GM12875 (cell line): ENCODE measurements at regions not wholly inside any gene's neighbourhood (a gene's known extent, or its start where the extent isn't known, plus 50 kb on each side); places are given as distances from the start of the nearest gene placed in this dataset.
"Not testable (repeated sequence)": the region's sequence is repeated elsewhere in the genome, so short reads cannot be mapped to it uniquely, and the experiment has no call there.

Source experiments
- H3K4me3 ChIP-seq: one replicate; pipeline ENCODE4 v1.5.1; 2011; ENCODE audit warnings: low read depth, low read length, control low read depth
- TF ChIP-seq, protein P1 (sequence below): IDR thresholded peaks from 2 replicates; pipeline ENCODE4 v1.5.1; 2011; ENCODE audit warnings: low read depth, mild to moderate bottlenecking, control low read depth, inconsistent platforms, low read length, moderate library complexity, borderline replicate concordance; ENCODE audit not compliant: insufficient read depth

GRCh38 chr6:98054453-98054852, 771.4 kb upstream of the MMS22L start:
- TF ChIP-seq, protein P1, sequence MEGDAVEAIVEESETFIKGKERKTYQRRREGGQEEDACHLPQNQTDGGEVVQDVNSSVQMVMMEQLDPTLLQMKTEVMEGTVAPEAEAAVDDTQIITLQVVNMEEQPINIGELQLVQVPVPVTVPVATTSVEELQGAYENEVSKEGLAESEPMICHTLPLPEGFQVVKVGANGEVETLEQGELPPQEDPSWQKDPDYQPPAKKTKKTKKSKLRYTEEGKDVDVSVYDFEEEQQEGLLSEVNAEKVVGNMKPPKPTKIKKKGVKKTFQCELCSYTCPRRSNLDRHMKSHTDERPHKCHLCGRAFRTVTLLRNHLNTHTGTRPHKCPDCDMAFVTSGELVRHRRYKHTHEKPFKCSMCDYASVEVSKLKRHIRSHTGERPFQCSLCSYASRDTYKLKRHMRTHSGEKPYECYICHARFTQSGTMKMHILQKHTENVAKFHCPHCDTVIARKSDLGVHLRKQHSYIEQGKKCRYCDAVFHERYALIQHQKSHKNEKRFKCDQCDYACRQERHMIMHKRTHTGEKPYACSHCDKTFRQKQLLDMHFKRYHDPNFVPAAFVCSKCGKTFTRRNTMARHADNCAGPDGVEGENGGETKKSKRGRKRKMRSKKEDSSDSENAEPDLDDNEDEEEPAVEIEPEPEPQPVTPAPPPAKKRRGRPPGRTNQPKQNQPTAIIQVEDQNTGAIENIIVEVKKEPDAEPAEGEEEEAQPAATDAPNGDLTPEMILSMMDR = no peak
- H3K4me3 ChIP-seq = no peak overlapping the region

DNA sequence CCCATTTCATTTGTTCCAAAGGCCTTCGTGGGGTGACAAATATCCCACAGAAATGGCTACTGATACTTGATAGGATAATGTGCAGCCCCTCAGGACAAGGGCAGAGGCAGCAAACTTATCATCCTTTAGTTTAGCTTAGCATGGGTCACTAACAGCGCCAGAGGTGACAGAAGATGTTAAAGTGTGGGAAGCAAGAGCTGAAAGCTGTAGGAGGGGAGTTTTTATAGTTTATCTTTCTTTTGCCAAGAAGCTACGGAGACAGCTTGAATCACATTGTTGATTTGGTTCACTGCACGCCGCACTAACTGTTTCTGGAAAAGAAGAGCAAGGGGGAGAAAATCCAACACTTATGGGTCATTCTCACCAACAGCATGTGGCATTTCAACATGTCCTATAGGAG, 773.9 kb upstream of the MMS22L start:
- TF ChIP-seq, protein P1 = no peak
- no peak overlapping the region for H3K4me3 ChIP-seq

DNA sequence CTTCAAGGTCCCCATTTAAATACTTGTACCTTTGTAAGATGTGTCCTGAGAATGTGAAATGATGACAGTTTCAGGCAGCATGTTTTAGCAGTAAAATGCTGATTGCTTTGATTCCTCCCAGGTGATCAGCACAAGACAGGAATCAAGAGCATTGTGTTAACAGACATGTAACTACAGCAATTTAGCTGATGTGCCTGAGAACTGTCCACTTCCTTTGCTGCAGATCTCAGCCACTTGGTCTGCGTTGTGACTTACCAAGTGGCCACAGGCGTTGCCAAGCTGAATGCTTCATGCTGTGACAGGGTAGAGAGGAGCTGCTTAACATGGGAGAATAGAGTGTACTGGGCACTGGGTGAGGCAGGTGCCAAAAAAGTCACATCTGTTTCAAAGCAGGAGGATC, 767.0 kb upstream of the POU3F2 start:
- TF ChIP-seq, protein P1 = no peak
- H3K4me3 ChIP-seq = no peak overlapping the region

DNA sequence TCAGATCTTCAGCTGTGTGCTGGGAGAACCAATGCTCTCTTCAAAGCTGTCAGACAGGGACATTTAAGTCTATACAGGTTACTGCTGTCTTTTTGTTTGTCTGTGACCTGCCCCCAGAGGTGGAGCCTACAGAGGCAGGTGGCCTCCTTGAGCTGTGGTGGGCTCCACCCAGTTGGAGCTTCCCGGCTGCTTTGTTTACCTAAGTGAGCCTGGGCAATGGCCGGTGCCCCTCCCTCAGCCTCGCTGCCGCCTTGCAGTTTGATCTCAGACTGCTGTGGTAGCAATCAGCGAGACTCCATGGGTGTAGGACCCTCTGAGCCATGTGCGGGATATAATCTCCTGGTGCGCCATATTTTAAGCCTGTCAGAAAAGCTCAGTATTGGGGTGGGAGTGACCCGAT, 745.8 kb upstream of the POU3F2 start:
- not testable (repeated sequence) for H3K4me3 ChIP-seq

DNA sequence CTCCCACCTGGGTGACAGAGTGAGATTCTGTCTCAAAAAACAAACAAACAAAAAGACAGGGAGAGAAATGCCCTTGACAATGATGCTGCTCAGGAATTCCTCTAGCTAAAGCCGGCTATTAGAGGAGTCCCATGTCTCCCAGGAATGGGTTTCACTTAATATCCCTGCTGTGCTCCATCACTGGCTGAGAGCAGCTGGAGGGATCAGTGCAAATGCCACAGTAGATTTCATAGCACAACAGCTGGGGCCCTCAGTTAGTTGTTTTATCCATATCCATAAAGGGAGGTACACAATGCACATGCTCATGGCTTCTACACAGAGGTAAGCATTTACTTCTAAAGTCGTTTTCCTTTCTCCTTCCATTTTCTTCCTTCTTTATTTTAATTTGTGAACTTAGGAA, 742.0 kb upstream of the POU3F2 start:
- no peak overlapping the region for H3K4me3 ChIP-seq
- TF ChIP-seq, protein P1 = no peak

GRCh38 chr6:98094696-98095095, 739.7 kb upstream of the POU3F2 start:
- H3K4me3 ChIP-seq = no peak overlapping the region
- TF ChIP-seq, protein P1 = no peak

- H3K4me3 ChIP-seq = no peak overlapping the region
Measured at GRCh38 chr6:98107801-98108200, 726.6 kb upstream of the POU3F2 start.

More at GRCh38 chr6:98107801-98108200, 726.6 kb upstream of the POU3F2 start:
- TF ChIP-seq, protein P1 = no peak
